ENCODE measurements at regions not wholly inside any gene's neighbourhood (a gene's known extent, or its start where the extent isn't known, plus 50 kb on each side); places are given as distances from the start of the nearest gene placed in this dataset.

DNA sequence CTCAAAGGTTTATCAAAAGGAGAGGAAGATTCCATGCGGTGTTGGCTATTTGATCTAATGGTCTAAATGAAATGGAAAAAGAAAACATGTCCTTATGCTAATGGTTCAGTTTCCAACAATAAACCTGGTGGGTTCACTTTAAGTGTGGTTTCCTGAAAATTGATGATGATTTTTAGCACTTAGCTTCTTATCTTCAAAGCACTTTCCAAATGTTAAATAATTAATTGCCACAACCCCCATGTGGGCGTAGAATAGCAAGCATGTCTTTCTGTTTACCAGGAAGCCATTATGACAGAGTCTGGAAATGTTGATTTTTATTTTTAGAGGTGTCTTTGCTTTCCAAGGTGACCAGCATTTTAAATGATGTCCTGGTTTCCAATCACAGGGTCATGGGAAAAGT is 134.8 kb upstream of the SLC4A4 start:
- POLR2A ChIA-PET, result no interaction called here
- Mint-ChIP-seq H3K27ac (ENCODE audit: unreplicated experiment) (no peak overlapping the region), H3K27me3 (ENCODE audit: insufficient read depth, unreplicated experiment) (peaks cover 12% of the 10 kb centered on the region), H3K9me3 (ENCODE audit: unreplicated experiment) (no peaks in the 10 kb centered on the region), H3K36me3 (ENCODE audit: insufficient read depth, unreplicated experiment) (no peaks in the 10 kb centered on the region), H3K4me3 (ENCODE audit: unreplicated experiment) (no peak overlapping the region), H3K4me1 (ENCODE audit: low read depth, unreplicated experiment) (peaks cover 6% of the 10 kb centered on the region)
- no TSS peak for BruUV-seq (replicated peaks)
- H3K4me1 ChIP-seq, result peaks cover 5% of the 10 kb centered on the region; the same call in 1 of the 2 replicates
- H3K27me3 ChIP-seq (replicated peaks; ENCODE audit: control insufficient read depth, insufficient read depth, low read length), result no peaks in the 10 kb centered on the region
- CTCF ChIA-PET, result no interaction called here
- intact Hi-C loops (cut with micrococcal nuclease; ENCODE audit: unreplicated experiment), result no loop called here
- DNase-seq, result no peak
- no peak overlapping the region for H3K4me3 ChIP-seq (ENCODE audit: low read depth, low read length)
- TF ChIP-seq, protein P1, sequence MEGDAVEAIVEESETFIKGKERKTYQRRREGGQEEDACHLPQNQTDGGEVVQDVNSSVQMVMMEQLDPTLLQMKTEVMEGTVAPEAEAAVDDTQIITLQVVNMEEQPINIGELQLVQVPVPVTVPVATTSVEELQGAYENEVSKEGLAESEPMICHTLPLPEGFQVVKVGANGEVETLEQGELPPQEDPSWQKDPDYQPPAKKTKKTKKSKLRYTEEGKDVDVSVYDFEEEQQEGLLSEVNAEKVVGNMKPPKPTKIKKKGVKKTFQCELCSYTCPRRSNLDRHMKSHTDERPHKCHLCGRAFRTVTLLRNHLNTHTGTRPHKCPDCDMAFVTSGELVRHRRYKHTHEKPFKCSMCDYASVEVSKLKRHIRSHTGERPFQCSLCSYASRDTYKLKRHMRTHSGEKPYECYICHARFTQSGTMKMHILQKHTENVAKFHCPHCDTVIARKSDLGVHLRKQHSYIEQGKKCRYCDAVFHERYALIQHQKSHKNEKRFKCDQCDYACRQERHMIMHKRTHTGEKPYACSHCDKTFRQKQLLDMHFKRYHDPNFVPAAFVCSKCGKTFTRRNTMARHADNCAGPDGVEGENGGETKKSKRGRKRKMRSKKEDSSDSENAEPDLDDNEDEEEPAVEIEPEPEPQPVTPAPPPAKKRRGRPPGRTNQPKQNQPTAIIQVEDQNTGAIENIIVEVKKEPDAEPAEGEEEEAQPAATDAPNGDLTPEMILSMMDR (IDR thresholded peaks at IDR 0.05; ENCODE audit: insufficient read depth in 1 of 2, low read depth in 1 of 2, low read length in 1 of 2, severe bottlenecking in 1 of 2, unreplicated experiment in 1 of 2), result no peak
- no peaks in the 10 kb centered on the region for H3K36me3 ChIP-seq (ENCODE audit: control insufficient read depth, insufficient read depth, low read length)
- no peaks in the 10 kb centered on the region for H3K9me3 ChIP-seq

DNA sequence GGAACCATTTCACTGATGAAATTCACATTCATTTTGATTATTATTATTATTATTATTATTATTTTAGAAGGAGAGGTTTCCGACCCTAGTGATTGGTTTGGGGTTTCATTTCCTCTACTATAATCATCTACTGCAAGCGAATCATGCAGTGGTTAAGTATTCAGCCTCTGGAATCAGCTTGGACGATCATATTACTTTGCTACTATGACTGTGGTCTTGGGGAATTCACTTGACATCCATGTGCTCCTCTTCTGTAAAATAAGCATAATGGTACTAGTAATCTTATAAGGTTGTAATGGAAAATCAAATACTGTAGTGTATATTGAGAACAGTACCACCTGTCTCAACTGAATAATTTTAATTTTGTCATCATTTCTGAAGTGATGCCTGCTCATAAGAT is 132.1 kb upstream of the SLC4A4 start:
- TF ChIP-seq, protein P1 (IDR thresholded peaks at IDR 0.05; ENCODE audit: insufficient read depth in 1 of 2, low read depth in 1 of 2, low read length in 1 of 2, severe bottlenecking in 1 of 2, unreplicated experiment in 1 of 2), result no peak
- H3K4me3 ChIP-seq (ENCODE audit: low read depth, low read length), result no peak overlapping the region
- CTCF ChIA-PET, result no interaction called here
- no peak overlapping the region for H3K27ac Mint-ChIP-seq (ENCODE audit: unreplicated experiment)
- intact Hi-C loops (cut with micrococcal nuclease; ENCODE audit: unreplicated experiment), result no loop called here
- no peaks in the 10 kb centered on the region for H3K9me3 ChIP-seq
- POLR2A ChIA-PET, result no interaction called here
- no peaks in the 10 kb centered on the region for H3K9me3 Mint-ChIP-seq (ENCODE audit: unreplicated experiment)
- no peaks in the 10 kb centered on the region for H3K4me1 Mint-ChIP-seq (ENCODE audit: low read depth, unreplicated experiment)
- peaks cover 7% of the 10 kb centered on the region for H3K27me3 Mint-ChIP-seq (ENCODE audit: insufficient read depth, unreplicated experiment)
- no peaks in the 10 kb centered on the region for H3K36me3 Mint-ChIP-seq (ENCODE audit: insufficient read depth, unreplicated experiment)
- H3K27me3 ChIP-seq (replicated peaks; ENCODE audit: control insufficient read depth, insufficient read depth, low read length), result no peaks in the 10 kb centered on the region
- H3K4me1 ChIP-seq, result no peaks in the 10 kb centered on the region
- H3K36me3 ChIP-seq (ENCODE audit: control insufficient read depth, insufficient read depth, low read length), result no peaks in the 10 kb centered on the region
- no TSS peak for BruUV-seq (replicated peaks)
- H3K4me3 Mint-ChIP-seq (ENCODE audit: unreplicated experiment), result no peak overlapping the region
- DNase-seq, result no peak

- no peaks in the 10 kb centered on the region for H3K4me1 Mint-ChIP-seq (ENCODE audit: low read depth, unreplicated experiment)
- DNase-seq, result no peak
- Histone ChIP-seq H3K9me3 (no peaks in the 10 kb centered on the region), H3K4me3 (ENCODE audit: low read depth, low read length) (no peak overlapping the region), H3K36me3 (ENCODE audit: control insufficient read depth, insufficient read depth, low read length) (no peaks in the 10 kb centered on the region), H3K4me1 (no peaks in the 10 kb centered on the region), H3K27me3 (replicated peaks; ENCODE audit: control insufficient read depth, insufficient read depth, low read length) (no peaks in the 10 kb centered on the region)
- ChIA-PET POLR2A (no interaction called here), CTCF (no interaction called here)
- intact Hi-C loops (cut with micrococcal nuclease; ENCODE audit: unreplicated experiment), result no loop called here
- BruUV-seq (replicated peaks), result no TSS peak
- H3K27ac Mint-ChIP-seq (ENCODE audit: unreplicated experiment), result no peak overlapping the region
- no peaks in the 10 kb centered on the region for H3K36me3 Mint-ChIP-seq (ENCODE audit: insufficient read depth, unreplicated experiment)
- H3K4me3 Mint-ChIP-seq (ENCODE audit: unreplicated experiment), result no peak overlapping the region
- TF ChIP-seq, protein P1 (IDR thresholded peaks at IDR 0.05; ENCODE audit: insufficient read depth in 1 of 2, low read depth in 1 of 2, low read length in 1 of 2, severe bottlenecking in 1 of 2, unreplicated experiment in 1 of 2), result no peak
- peaks cover 7% of the 10 kb centered on the region for H3K27me3 Mint-ChIP-seq (ENCODE audit: insufficient read depth, unreplicated experiment)
- no peaks in the 10 kb centered on the region for H3K9me3 Mint-ChIP-seq (ENCODE audit: unreplicated experiment)
These were observed 129.7 kb upstream of the SLC4A4 start for GRCh38 chr4:71209161-71209560.
